WTC11 (cell line): ENCODE measurements at regions not wholly inside any gene's neighbourhood (a gene's known extent, or its start where the extent isn't known, plus 50 kb on each side); places are given as distances from the start of the nearest gene placed in this dataset.

Source experiments
- ATAC-seq: fragments of 200-7000 bp; cut with Tn5 transposase; 2 replicates; pipeline ENCODE4 v1.10.0; 2021; ENCODE audit warnings: mild to moderate bottlenecking, moderate library complexity
- CTCF ChIA-PET: fragments of 300-600 bp; sonication (Branson Sonifier 250); formaldehyde crosslinking; loops from one replicate; lab custom pipeline; 2021; ENCODE audit warnings: antibody characterized with exemption; lab: Charles Lee
- POLR2A ChIA-PET: fragments of 350-600 bp; sonication (Branson Sonifier 250); formaldehyde crosslinking; loops from one replicate; lab custom pipeline; 2021; ENCODE audit warnings: antibody characterized with exemption; lab: Charles Lee
- DNase-seq: peaks from one replicate; pipeline ENCODE4 v3.0.0; 2021; ENCODE audit warnings: low spot score
- H3K27ac Mint-ChIP-seq: 2 replicates; pipeline ENCODE4 v1.8.0; 2021; ENCODE audit warnings: mixed read lengths
- H3K27me3 Mint-ChIP-seq: 2 replicates; pipeline ENCODE4 v1.8.0; 2021; ENCODE audit warnings: low read depth, mild to moderate bottlenecking, moderate library complexity, mixed read lengths
- H3K36me3 Mint-ChIP-seq: 2 replicates; pipeline ENCODE4 v1.8.0; 2021; ENCODE audit warnings: mixed read lengths
- H3K4me1 Mint-ChIP-seq: 2 replicates; pipeline ENCODE4 v1.8.0; 2022; ENCODE audit warnings: mixed read lengths
- H3K4me3 Mint-ChIP-seq: 2 replicates; pipeline ENCODE4 v1.8.0; 2021; ENCODE audit warnings: mild to moderate bottlenecking, moderate library complexity, mixed read lengths
- H3K9me3 Mint-ChIP-seq: 2 replicates; pipeline ENCODE4 v1.8.0; 2021; ENCODE audit warnings: mixed read lengths
- AFF4 ChIP-seq: sonication (generic); formaldehyde crosslinking; IDR thresholded peaks from 2 replicates; pipeline ENCODE4 v1.8.1; 2023; ENCODE audit warnings: mild to moderate bottlenecking, missing genetic modification reagents, borderline replicate concordance
- E2F1 ChIP-seq: sonication (generic); formaldehyde crosslinking; IDR thresholded peaks from 2 replicates; pipeline ENCODE4 v1.8.0; 2022; ENCODE audit warnings: mild to moderate bottlenecking, missing genetic modification reagents
- E2F4 ChIP-seq: sonication (generic); formaldehyde crosslinking; IDR thresholded peaks from 2 replicates; pipeline ENCODE4 v1.8.1; 2022; ENCODE audit warnings: low read depth, mild to moderate bottlenecking, moderate library complexity, missing genetic modification reagents, borderline replicate concordance
- E2F5 ChIP-seq: sonication (generic); formaldehyde crosslinking; IDR thresholded peaks from 2 replicates; pipeline ENCODE4 v1.8.1; 2022; ENCODE audit warnings: mild to moderate bottlenecking, moderate library complexity, missing genetic modification reagents
- ERG ChIP-seq: fragments of 250-450 bp; sonication (Bioruptor Pico); IDR thresholded peaks from 2 replicates; pipeline ENCODE4 v1.8.0; 2021; ENCODE audit warnings: mild to moderate bottlenecking
- HMGXB4 ChIP-seq: sonication (generic); formaldehyde crosslinking; IDR thresholded peaks from 2 replicates; pipeline ENCODE4 v1.8.1; 2023; ENCODE audit warnings: mild to moderate bottlenecking, moderate library complexity, missing genetic modification reagents
- IRF2 ChIP-seq: sonication (generic); formaldehyde crosslinking; IDR thresholded peaks from 2 replicates; pipeline ENCODE4 v1.8.0; 2022; ENCODE audit warnings: low read depth, missing genetic modification reagents, borderline replicate concordance
- MAX ChIP-seq: sonication (generic); formaldehyde crosslinking; IDR thresholded peaks from 2 replicates; pipeline ENCODE4 v1.8.0; 2022; ENCODE audit warnings: mild to moderate bottlenecking, missing genetic modification reagents
- NFATC4 ChIP-seq: fragments of 250-450 bp; sonication (Bioruptor Pico); IDR thresholded peaks from 2 replicates; pipeline ENCODE4 v1.9.0; 2021; ENCODE audit warnings: mild to moderate bottlenecking
- OVOL2 ChIP-seq: fragments of 250-450 bp; sonication (Bioruptor Pico); IDR thresholded peaks from 2 replicates; pipeline ENCODE4 v1.9.0; 2021; ENCODE audit warnings: mild to moderate bottlenecking, borderline replicate concordance
- PRDM15 ChIP-seq: sonication (generic); formaldehyde crosslinking; IDR thresholded peaks from 2 replicates; pipeline ENCODE4 v1.8.0; 2022; ENCODE audit warnings: missing genetic modification reagents
- SMAD3 ChIP-seq: sonication (generic); formaldehyde crosslinking; IDR thresholded peaks from 2 replicates; pipeline ENCODE4 v1.8.0; 2022; ENCODE audit warnings: missing genetic modification reagents, mild to moderate bottlenecking, borderline replicate concordance
- USF1 ChIP-seq: sonication (generic); formaldehyde crosslinking; IDR thresholded peaks from 2 replicates; pipeline ENCODE4 v1.8.0; 2022; ENCODE audit warnings: mild to moderate bottlenecking, missing genetic modification reagents
- ZNF138 ChIP-seq: sonication (generic); formaldehyde crosslinking; conservative IDR thresholded peaks from 2 replicates; pipeline ENCODE4 v1.8.1; 2022; ENCODE audit warnings: mild to moderate bottlenecking, moderate library complexity, missing genetic modification reagents
- ZNF263 ChIP-seq: sonication (generic); formaldehyde crosslinking; IDR thresholded peaks from 2 replicates; pipeline ENCODE4 v1.8.1; 2022; ENCODE audit warnings: low read depth, mild to moderate bottlenecking, moderate library complexity, missing genetic modification reagents
- ZNF396 ChIP-seq: fragments of 250-450 bp; sonication (Bioruptor Pico); IDR thresholded peaks from 2 replicates; pipeline ENCODE4 v1.8.0; 2021; ENCODE audit warnings: mild to moderate bottlenecking, moderate library complexity, borderline replicate concordance
- ZNF423 ChIP-seq: fragments of 250-450 bp; sonication (Bioruptor Pico); IDR thresholded peaks from 2 replicates; pipeline ENCODE4 v2.1.2; 2022; ENCODE audit warnings: mild to moderate bottlenecking, moderate library complexity
- ZNF512 ChIP-seq: sonication (generic); formaldehyde crosslinking; IDR thresholded peaks from 2 replicates; pipeline ENCODE4 v1.8.1; 2022; ENCODE audit warnings: missing genetic modification reagents, borderline replicate concordance

- Mint-ChIP-seq H3K27me3 (no peaks in the 10 kb centered on the region), H3K4me1 (no peaks in the 10 kb centered on the region), H3K27ac (no peak overlapping the region), H3K4me3 (no peak overlapping the region), H3K36me3 (no peaks in the 10 kb centered on the region), H3K9me3 (no peaks in the 10 kb centered on the region)
- ATAC-seq, result no peak
- CTCF ChIA-PET, result no interaction called here
- POLR2A ChIA-PET, result no interaction called here
- TF ChIP-seq OVOL2 (CRISPR knock-in tag) (no peak), MAX (no peak), ZNF423 (CRISPR knock-in tag) (no peak), NFATC4 (CRISPR knock-in tag) (no peak), E2F1 (CRISPR knock-in tag) (no peak), SMAD3 (no peak), PRDM15 (CRISPR knock-in tag) (no peak), IRF2 (CRISPR knock-in tag) (no peak), AFF4 (CRISPR knock-in tag) (no peak), E2F4 (CRISPR knock-in tag) (no peak), ZNF512 (no peak), ZNF138 (CRISPR knock-in tag) (no peak), ZNF263 (CRISPR knock-in tag) (no peak), USF1 (CRISPR knock-in tag) (no peak), ZNF396 (CRISPR knock-in tag) (no peak), ERG (CRISPR knock-in tag) (no peak), HMGXB4 (CRISPR knock-in tag) (no peak), E2F5 (CRISPR knock-in tag) (no peak)
- TF ChIP-seq, all 79 proteins: peak for 0
- no peak for DNase-seq
Measured at GRCh38 chr15:35886765-35887164, 340.8 kb upstream of the DPH6 start.
